HCT116 (cell line): ENCODE measurements at regions not wholly inside any gene's neighbourhood (a gene's known extent, or its start where the extent isn't known, plus 50 kb on each side); places are given as distances from the start of the nearest gene placed in this dataset.

ENCODE experiments used
- CEBPB ChIP-seq: IDR thresholded peaks from 2 replicates; pipeline ENCODE4 v1.6.1; 2012; ENCODE audit warnings: low read depth
- ELF1 ChIP-seq: IDR thresholded peaks from 2 replicates; pipeline ENCODE4 v1.6.1; 2012; ENCODE audit warnings: low read depth, borderline replicate concordance
- MAX ChIP-seq: IDR thresholded peaks from 2 replicates; pipeline ENCODE4 v1.6.1; 2012
- POLR2AphosphoS5 ChIP-seq: IDR thresholded peaks from 2 replicates; pipeline ENCODE4 v1.6.1; 2011; ENCODE audit warnings: mild to moderate bottlenecking, low read depth, low read length, moderate library complexity
- TF ChIP-seq, protein P1 (sequence below), 3 experiments: fragments of 200-600 bp in 1 of 3; sonication (generic) in 1 of 3; IDR thresholded peaks in 2 of 3; conservative IDR thresholded peaks in 1 of 3; 2 replicates each; pipeline ENCODE4 v1.5.1; 2012 to 2017; ENCODE audit warnings: low read depth in 2 of 3, low read length in 2 of 3, antibody characterized with exemption in 1 of 3, borderline replicate concordance in 1 of 3, control low read depth in 1 of 3, mild to moderate bottlenecking in 1 of 3, mixed read lengths in 1 of 3, mixed run types in 1 of 3, moderate library complexity in 1 of 3; ENCODE audit not compliant: insufficient read depth in 1 of 3

DNA sequence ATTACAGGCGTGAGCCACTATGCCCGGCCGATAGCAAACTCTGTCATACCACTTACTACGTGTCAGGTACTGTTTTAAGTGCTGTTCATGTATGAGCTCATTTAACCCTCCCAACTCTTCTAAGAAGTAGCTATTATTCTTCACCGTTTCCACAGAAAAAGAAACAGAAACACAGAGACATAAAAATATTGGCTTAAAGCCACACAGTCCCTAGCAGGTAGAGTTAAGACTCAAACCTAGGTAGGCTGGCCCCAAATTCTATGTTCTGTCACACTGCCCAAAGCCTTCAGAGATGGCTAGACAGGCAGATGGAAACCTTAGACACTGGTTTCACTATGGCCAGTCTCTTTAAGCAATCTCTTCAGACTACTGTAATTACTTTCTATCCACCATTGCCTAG, 149.8 kb upstream of the KCNMB2 start:
- TF ChIP-seq POLR2AphosphoS5 (no peak), CEBPB (no peak), ELF1 (no peak), MAX (no peak)
- TF ChIP-seq, protein P1, sequence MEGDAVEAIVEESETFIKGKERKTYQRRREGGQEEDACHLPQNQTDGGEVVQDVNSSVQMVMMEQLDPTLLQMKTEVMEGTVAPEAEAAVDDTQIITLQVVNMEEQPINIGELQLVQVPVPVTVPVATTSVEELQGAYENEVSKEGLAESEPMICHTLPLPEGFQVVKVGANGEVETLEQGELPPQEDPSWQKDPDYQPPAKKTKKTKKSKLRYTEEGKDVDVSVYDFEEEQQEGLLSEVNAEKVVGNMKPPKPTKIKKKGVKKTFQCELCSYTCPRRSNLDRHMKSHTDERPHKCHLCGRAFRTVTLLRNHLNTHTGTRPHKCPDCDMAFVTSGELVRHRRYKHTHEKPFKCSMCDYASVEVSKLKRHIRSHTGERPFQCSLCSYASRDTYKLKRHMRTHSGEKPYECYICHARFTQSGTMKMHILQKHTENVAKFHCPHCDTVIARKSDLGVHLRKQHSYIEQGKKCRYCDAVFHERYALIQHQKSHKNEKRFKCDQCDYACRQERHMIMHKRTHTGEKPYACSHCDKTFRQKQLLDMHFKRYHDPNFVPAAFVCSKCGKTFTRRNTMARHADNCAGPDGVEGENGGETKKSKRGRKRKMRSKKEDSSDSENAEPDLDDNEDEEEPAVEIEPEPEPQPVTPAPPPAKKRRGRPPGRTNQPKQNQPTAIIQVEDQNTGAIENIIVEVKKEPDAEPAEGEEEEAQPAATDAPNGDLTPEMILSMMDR (IDR thresholded peaks at IDR 0.05 in 2 of 3, conservative IDR thresholded peaks at IDR 0.05 in 1 of 3; ENCODE audit: borderline replicate concordance in 1 of 3, insufficient read depth in 1 of 3, low read depth in 2 of 3, low read length in 2 of 3): no peak
